Duodenal mucosa (tissue), 2 donors: ENCODE measurements at regions not wholly inside any gene's neighbourhood (a gene's known extent, or its start where the extent isn't known, plus 50 kb on each side); places are given as distances from the start of the nearest gene placed in this dataset.

ENCODE experiments used
- H3K27ac ChIP-seq: one replicate; pipeline ENCODE4 v1.7.0; 2013; ENCODE audit warnings: low read depth, low read length
- H3K27me3 ChIP-seq, 2 donors: one replicate each; pipeline ENCODE4 v1.7.0; 2013; ENCODE audit warnings: low read length in 2 of 2, control low read depth in 1 of 2; ENCODE audit not compliant: insufficient read depth in 2 of 2, control insufficient read depth in 1 of 2
- H3K36me3 ChIP-seq, 2 donors: one replicate each; pipeline ENCODE4 v1.7.0; 2013; ENCODE audit warnings: low read length in 2 of 2, control low read depth in 1 of 2; ENCODE audit not compliant: insufficient read depth in 2 of 2, control insufficient read depth in 1 of 2
- H3K4me1 ChIP-seq, 2 donors: one replicate each; pipeline ENCODE4 v1.7.0; 2013; ENCODE audit warnings: low read length in 2 of 2, control low read depth in 1 of 2; ENCODE audit not compliant: insufficient read depth in 2 of 2, control insufficient read depth in 1 of 2
- H3K4me3 ChIP-seq, 2 donors: one replicate each; pipeline ENCODE4 v1.7.0; 2013; ENCODE audit warnings: low read length in 2 of 2, low read depth in 1 of 2
- H3K9ac ChIP-seq, 2 donors: one replicate each; pipeline ENCODE4 v1.7.0; 2013; ENCODE audit warnings: low read length in 2 of 2, low read depth in 1 of 2
- H3K9me3 ChIP-seq, 2 donors: one replicate each; pipeline ENCODE4 v1.7.0; 2013; ENCODE audit warnings: low read length in 2 of 2, control low read depth in 1 of 2; ENCODE audit not compliant: control insufficient read depth in 1 of 2

GRCh38 chr13:40404407-40404806 is 262.0 kb downstream of the FOXO1 start:
- Histone ChIP-seq H3K4me1 (peaks cover 20 to 29% of the 10 kb centered on the region in 2 donors), H3K27ac (no peak overlapping the region)

GRCh38 chr13:40404967-40405716 is 261.3 kb downstream of the FOXO1 start:
- Histone ChIP-seq H3K9me3 (no peaks in the 10 kb centered on the region), H3K36me3 (no peaks in the 10 kb centered on the region), H3K27ac (no peak overlapping the region), H3K4me3 (no peak overlapping the region), H3K27me3 (no peaks in the 10 kb centered on the region), H3K4me1 (peaks cover 20 to 29% of the 10 kb centered on the region in 2 donors), H3K9ac (no peak overlapping the region)

More at GRCh38 chr13:40404407-40404806, 262.0 kb downstream of the FOXO1 start:
- Histone ChIP-seq H3K36me3 (no peaks in the 10 kb centered on the region), H3K9ac (no peak overlapping the region), H3K27me3 (no peaks in the 10 kb centered on the region), H3K9me3 (no peaks in the 10 kb centered on the region), H3K4me3 (no peak overlapping the region)

- Histone ChIP-seq H3K9me3 (peaks cover 0 to 5% of the 10 kb centered on the region in 2 donors), H3K4me1 (peaks cover 20 to 26% of the 10 kb centered on the region in 2 donors), H3K27me3 (no peaks in the 10 kb centered on the region), H3K27ac (no peak overlapping the region), H3K4me3 (no peak overlapping the region), H3K9ac (no peak overlapping the region), H3K36me3 (no peaks in the 10 kb centered on the region)
Measured at GRCh38 chr13:40406405-40407120, 259.9 kb downstream of the FOXO1 start.

GRCh38 chr13:40407567-40407966 is 258.9 kb downstream of the FOXO1 start:
- no peaks in the 10 kb centered on the region for H3K36me3 ChIP-seq

GRCh38 chr13:40408602-40409001 is 257.8 kb downstream of the FOXO1 start:
- Histone ChIP-seq H3K36me3 (no peaks in the 10 kb centered on the region), H3K9ac (no peak overlapping the region), H3K27me3 (no peaks in the 10 kb centered on the region), H3K4me1 (peaks cover under 1 to 5% of the 10 kb centered on the region in 2 donors), H3K4me3 (no peak overlapping the region), H3K9me3 (peaks cover 0 to 5% of the 10 kb centered on the region in 2 donors), H3K27ac (no peak overlapping the region)

More at GRCh38 chr13:40407567-40407966, 258.9 kb downstream of the FOXO1 start:
- Histone ChIP-seq H3K27ac (no peak overlapping the region), H3K4me3 (no peak overlapping the region), H3K9ac (no peak overlapping the region), H3K4me1 (peaks cover 11 to 16% of the 10 kb centered on the region in 2 donors), H3K9me3 (peaks cover 0 to 5% of the 10 kb centered on the region in 2 donors), H3K27me3 (no peaks in the 10 kb centered on the region)

GRCh38 chr13:40409278-40409677 is 257.2 kb downstream of the FOXO1 start:
- no peaks in the 10 kb centered on the region for H3K27me3 ChIP-seq
- H3K36me3 ChIP-seq = no peaks in the 10 kb centered on the region
- no peak overlapping the region for H3K4me3 ChIP-seq
- H3K9me3 ChIP-seq = peaks cover 0 to 5% of the 10 kb centered on the region in 2 donors
- no peaks in the 10 kb centered on the region for H3K4me1 ChIP-seq
- no peak overlapping the region for H3K9ac ChIP-seq
- H3K27ac ChIP-seq = no peak overlapping the region

- Histone ChIP-seq H3K4me1 (no peaks in the 10 kb centered on the region), H3K27me3 (no peaks in the 10 kb centered on the region), H3K36me3 (no peaks in the 10 kb centered on the region), H3K4me3 (no peak overlapping the region), H3K9ac (no peak overlapping the region), H3K9me3 (peaks cover 0 to 5% of the 10 kb centered on the region in 2 donors), H3K27ac (no peak overlapping the region)
Measured at GRCh38 chr13:40410315-40410714, 256.1 kb downstream of the FOXO1 start.

- Histone ChIP-seq H3K36me3 (no peaks in the 10 kb centered on the region), H3K27me3 (no peaks in the 10 kb centered on the region), H3K27ac (no peak overlapping the region), H3K4me3 (no peak overlapping the region), H3K4me1 (peaks cover 0 to 5% of the 10 kb centered on the region in 2 donors), H3K9ac (no peak overlapping the region), H3K9me3 (no peaks in the 10 kb centered on the region)
Measured at GRCh38 chr13:40420160-40420740, 246.2 kb downstream of the FOXO1 start.

GRCh38 chr13:40422588-40423235 is 243.7 kb downstream of the FOXO1 start:
- peaks cover 0 to 5% of the 10 kb centered on the region in 2 donors for H3K4me1 ChIP-seq
- H3K9ac ChIP-seq = no peak overlapping the region
- H3K27ac ChIP-seq = no peak overlapping the region
- no peaks in the 10 kb centered on the region for H3K36me3 ChIP-seq
- H3K27me3 ChIP-seq = no peaks in the 10 kb centered on the region
- H3K9me3 ChIP-seq = no peaks in the 10 kb centered on the region
- no peak overlapping the region for H3K4me3 ChIP-seq

GRCh38 chr13:40428354-40428753 is 238.1 kb downstream of the FOXO1 start:
- H3K27ac ChIP-seq = no peak overlapping the region
- H3K4me1 ChIP-seq = no peaks in the 10 kb centered on the region
- no peaks in the 10 kb centered on the region for H3K27me3 ChIP-seq
- no peaks in the 10 kb centered on the region for H3K36me3 ChIP-seq
- no peaks in the 10 kb centered on the region for H3K9me3 ChIP-seq
- H3K9ac ChIP-seq = no peak overlapping the region
- H3K4me3 ChIP-seq = no peak overlapping the region
